ENCODE measurements at regions not wholly inside any gene's neighbourhood (a gene's known extent, or its start where the extent isn't known, plus 50 kb on each side); places are given as distances from the start of the nearest gene placed in this dataset.

DNA sequence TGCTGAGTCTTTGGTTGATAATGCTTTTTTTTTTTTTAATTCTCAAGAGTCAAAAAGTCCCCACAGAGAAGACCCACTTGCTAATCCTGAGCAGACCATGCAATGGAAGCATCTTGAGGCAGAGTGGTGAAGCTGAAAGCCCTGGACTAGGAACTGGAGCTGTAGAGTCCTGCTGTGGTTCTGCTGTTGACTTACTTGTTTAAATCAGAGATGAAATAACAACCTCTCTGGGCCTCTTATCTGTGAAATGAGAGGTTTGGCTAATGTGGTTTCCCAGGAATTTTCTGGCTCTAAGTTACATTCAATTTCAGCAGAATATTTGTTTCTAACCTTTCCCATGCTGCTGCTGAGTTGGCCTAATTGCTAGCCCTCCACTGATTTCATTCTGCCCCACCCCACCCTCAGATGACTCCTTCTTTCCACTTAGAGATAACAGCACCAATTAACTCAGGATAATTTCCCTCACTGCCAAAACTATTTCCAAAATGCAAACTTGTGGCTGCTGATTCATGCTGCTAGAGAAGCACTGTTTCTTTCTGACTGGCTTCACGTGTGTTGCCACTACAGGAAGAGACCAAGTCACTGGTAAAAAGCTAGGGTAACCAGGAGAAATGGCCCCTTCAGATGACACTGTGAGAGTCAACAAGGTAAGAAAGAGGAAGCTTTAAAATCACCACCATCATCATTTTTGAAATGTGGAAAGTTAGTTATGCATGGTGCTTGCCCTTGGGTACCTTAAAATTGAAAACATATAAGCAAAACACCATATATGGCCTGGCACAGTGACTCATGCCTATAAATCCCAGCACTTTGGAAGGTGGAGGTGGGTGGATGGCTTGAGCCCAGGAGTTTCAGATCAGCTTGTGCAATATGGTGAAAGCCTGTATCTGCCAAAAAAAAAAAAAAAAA, 326.4 kb downstream of the DCHS2 start:
- no peaks in the 10 kb centered on the region for H3K36me3 ChIP-seq (ENCODE audit: insufficient read depth, low read length)
- H3K79me2 ChIP-seq (ENCODE audit: insufficient read depth, low read length), result no peaks in the 10 kb centered on the region
- no peak overlapping the region for H3K4me3 ChIP-seq (ENCODE audit: low read depth in 1 of 2, low read length in 2 of 2)
- no peaks in the 10 kb centered on the region for H3K4me1 ChIP-seq (ENCODE audit: insufficient read depth, low read length)
- DNase-seq (no peak), ATAC-seq (ENCODE audit: insufficient read depth, low read depth) (no peak)
- H3K9ac ChIP-seq (ENCODE audit: low read depth, low read length), result no peak overlapping the region
- TF ChIP-seq, protein P1, sequence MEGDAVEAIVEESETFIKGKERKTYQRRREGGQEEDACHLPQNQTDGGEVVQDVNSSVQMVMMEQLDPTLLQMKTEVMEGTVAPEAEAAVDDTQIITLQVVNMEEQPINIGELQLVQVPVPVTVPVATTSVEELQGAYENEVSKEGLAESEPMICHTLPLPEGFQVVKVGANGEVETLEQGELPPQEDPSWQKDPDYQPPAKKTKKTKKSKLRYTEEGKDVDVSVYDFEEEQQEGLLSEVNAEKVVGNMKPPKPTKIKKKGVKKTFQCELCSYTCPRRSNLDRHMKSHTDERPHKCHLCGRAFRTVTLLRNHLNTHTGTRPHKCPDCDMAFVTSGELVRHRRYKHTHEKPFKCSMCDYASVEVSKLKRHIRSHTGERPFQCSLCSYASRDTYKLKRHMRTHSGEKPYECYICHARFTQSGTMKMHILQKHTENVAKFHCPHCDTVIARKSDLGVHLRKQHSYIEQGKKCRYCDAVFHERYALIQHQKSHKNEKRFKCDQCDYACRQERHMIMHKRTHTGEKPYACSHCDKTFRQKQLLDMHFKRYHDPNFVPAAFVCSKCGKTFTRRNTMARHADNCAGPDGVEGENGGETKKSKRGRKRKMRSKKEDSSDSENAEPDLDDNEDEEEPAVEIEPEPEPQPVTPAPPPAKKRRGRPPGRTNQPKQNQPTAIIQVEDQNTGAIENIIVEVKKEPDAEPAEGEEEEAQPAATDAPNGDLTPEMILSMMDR (IDR thresholded peaks at IDR 0.05; ENCODE audit: borderline replicate concordance, extremely low read depth, low read length, poor library complexity, severe bottlenecking), result no peak
- TF ChIP-seq EZH2 (IDR thresholded peaks at IDR 0.05; ENCODE audit: borderline replicate concordance, low read depth, low read length, severe bottlenecking), result no peak
- no peaks in the 10 kb centered on the region for H3K9me3 ChIP-seq (ENCODE audit: insufficient read depth, low read length, severe bottlenecking)
- H3K27me3 ChIP-seq (ENCODE audit: insufficient read depth, low read length, poor library complexity), result no peaks in the 10 kb centered on the region
- H3K4me2 ChIP-seq (ENCODE audit: insufficient read depth, low read length), result no peak overlapping the region
- no peaks in the 10 kb centered on the region for H4K20me1 ChIP-seq (ENCODE audit: insufficient read depth, low read length)
- no peak overlapping the region for H3K27ac ChIP-seq (ENCODE audit: low read length)
- no peak overlapping the region for H2AFZ ChIP-seq (ENCODE audit: low read depth, low read length)

DNA sequence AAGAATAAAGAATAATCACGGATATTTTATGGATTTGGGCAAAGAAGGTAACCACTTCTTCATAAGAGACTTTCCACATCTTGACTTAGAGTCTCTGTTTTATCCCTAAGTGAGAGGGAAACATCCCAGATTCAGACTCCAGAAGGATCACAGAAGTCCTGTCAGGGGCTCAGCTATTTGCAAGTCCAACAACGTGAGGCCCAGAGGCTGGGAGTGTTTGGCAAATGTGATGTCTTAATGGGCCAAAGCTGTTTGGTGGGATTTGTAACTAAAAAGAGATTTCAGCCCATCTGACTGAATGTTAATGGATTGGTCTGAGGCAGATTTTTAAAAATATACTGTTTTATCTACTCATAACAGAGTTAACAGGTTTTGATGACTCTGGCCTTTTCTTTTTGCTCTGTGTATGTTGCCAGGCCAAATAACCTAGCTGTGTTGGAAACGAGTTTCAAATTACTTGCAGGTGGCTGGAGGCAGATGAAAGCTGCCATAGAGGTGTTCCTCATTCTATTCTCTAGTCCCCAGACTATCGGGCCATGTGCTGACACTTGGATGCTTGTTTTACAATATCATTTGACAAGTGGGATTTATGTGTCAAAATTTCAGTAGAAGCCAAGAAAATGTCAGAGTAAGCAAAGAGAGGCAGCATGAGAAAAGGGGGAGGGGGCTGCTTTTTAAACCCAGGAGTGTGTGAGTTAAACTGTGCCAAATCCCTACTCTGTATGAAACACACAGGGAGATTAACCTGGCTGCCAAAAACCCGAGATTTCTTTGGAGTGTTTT, 330.9 kb downstream of the DCHS2 start:
- no peak for DNase-seq
- Histone ChIP-seq H3K79me2 (ENCODE audit: insufficient read depth, low read length) (no peaks in the 10 kb centered on the region), H3K36me3 (ENCODE audit: insufficient read depth, low read length) (no peaks in the 10 kb centered on the region), H3K9me3 (ENCODE audit: insufficient read depth, low read length, severe bottlenecking) (no peaks in the 10 kb centered on the region), H3K27me3 (ENCODE audit: insufficient read depth, low read length, poor library complexity) (no peaks in the 10 kb centered on the region), H3K9ac (ENCODE audit: low read depth, low read length) (no peak overlapping the region), H3K27ac (ENCODE audit: low read length) (no peak overlapping the region), H3K4me2 (ENCODE audit: insufficient read depth, low read length) (no peak overlapping the region), H3K4me1 (ENCODE audit: insufficient read depth, low read length) (no peaks in the 10 kb centered on the region), H2AFZ (ENCODE audit: low read depth, low read length) (no peak overlapping the region), H4K20me1 (ENCODE audit: insufficient read depth, low read length) (no peaks in the 10 kb centered on the region), H3K4me3 (ENCODE audit: low read depth in 1 of 2, low read length in 2 of 2) (no peak overlapping the region)
- TF ChIP-seq EZH2 (IDR thresholded peaks at IDR 0.05; ENCODE audit: borderline replicate concordance, low read depth, low read length, severe bottlenecking), result no peak
- TF ChIP-seq, protein P1 (IDR thresholded peaks at IDR 0.05; ENCODE audit: borderline replicate concordance, extremely low read depth, low read length, poor library complexity, severe bottlenecking), result no peak
- no peak for ATAC-seq (ENCODE audit: insufficient read depth, low read depth)

- no peak overlapping the region for H2AFZ ChIP-seq (ENCODE audit: low read depth, low read length)
- H3K36me3 ChIP-seq (ENCODE audit: insufficient read depth, low read length), result no peaks in the 10 kb centered on the region
- DNase-seq (no peak), ATAC-seq (ENCODE audit: insufficient read depth, low read depth) (no peak)
- H3K9ac ChIP-seq (ENCODE audit: low read depth, low read length), result no peak overlapping the region
- H3K4me2 ChIP-seq (ENCODE audit: insufficient read depth, low read length), result no peak overlapping the region
- H4K20me1 ChIP-seq (ENCODE audit: insufficient read depth, low read length), result no peaks in the 10 kb centered on the region
- no peaks in the 10 kb centered on the region for H3K9me3 ChIP-seq (ENCODE audit: insufficient read depth, low read length, severe bottlenecking)
- TF ChIP-seq EZH2 (IDR thresholded peaks at IDR 0.05; ENCODE audit: borderline replicate concordance, low read depth, low read length, severe bottlenecking), result no peak
- TF ChIP-seq, protein P1 (IDR thresholded peaks at IDR 0.05; ENCODE audit: borderline replicate concordance, extremely low read depth, low read length, poor library complexity, severe bottlenecking), result no peak
- H3K27ac ChIP-seq (ENCODE audit: low read length), result no peak overlapping the region
- no peaks in the 10 kb centered on the region for H3K79me2 ChIP-seq (ENCODE audit: insufficient read depth, low read length)
- no peaks in the 10 kb centered on the region for H3K4me1 ChIP-seq (ENCODE audit: insufficient read depth, low read length)
- no peaks in the 10 kb centered on the region for H3K27me3 ChIP-seq (ENCODE audit: insufficient read depth, low read length, poor library complexity)
- H3K4me3 ChIP-seq (ENCODE audit: low read depth in 1 of 2, low read length in 2 of 2), result no peak overlapping the region
These were observed 333.0 kb downstream of the DCHS2 start for GRCh38 chr4:154158361-154159155.

All from DND-41 (cell line).